Epithelial cell of proximal tubule (primary cell): ENCODE measurements at regions not wholly inside any gene's neighbourhood (a gene's known extent, or its start where the extent isn't known, plus 50 kb on each side); places are given as distances from the start of the nearest gene placed in this dataset.

Source experiments
- DNase-seq: peaks from one replicate; pipeline ENCODE4 v3.0.0-alpha.2; 2011; ENCODE audit warnings: low read depth
- H3K4me3 ChIP-seq: 2 replicates; pipeline ENCODE4 v1.5.1; 2011; ENCODE audit warnings: low read depth, mild to moderate bottlenecking, low read length
- TF ChIP-seq, protein P1 (sequence below): conservative IDR thresholded peaks from 2 replicates; pipeline ENCODE4 v1.5.1; 2012; ENCODE audit warnings: low read depth, mild to moderate bottlenecking, low read length

DNA sequence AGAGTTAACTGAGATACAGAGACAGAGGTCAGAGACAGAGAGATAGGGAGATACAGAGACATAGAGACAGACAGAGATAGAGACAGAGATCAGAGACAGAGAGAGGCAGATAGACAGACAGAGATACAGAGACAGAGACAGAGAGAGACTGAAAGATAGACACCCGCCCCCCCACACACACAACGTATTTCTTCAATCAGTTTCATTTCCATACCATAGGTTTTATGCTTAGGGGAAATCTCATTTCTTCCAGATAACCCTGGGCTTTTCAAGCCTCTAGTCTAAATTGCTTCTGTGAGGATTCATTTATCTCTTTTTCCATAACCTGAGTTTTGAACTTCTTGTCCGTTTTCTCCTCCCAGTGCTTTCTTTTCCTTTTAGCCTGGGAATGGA is 94.6 kb downstream of the CD8B2 start:
- TF ChIP-seq, protein P1, sequence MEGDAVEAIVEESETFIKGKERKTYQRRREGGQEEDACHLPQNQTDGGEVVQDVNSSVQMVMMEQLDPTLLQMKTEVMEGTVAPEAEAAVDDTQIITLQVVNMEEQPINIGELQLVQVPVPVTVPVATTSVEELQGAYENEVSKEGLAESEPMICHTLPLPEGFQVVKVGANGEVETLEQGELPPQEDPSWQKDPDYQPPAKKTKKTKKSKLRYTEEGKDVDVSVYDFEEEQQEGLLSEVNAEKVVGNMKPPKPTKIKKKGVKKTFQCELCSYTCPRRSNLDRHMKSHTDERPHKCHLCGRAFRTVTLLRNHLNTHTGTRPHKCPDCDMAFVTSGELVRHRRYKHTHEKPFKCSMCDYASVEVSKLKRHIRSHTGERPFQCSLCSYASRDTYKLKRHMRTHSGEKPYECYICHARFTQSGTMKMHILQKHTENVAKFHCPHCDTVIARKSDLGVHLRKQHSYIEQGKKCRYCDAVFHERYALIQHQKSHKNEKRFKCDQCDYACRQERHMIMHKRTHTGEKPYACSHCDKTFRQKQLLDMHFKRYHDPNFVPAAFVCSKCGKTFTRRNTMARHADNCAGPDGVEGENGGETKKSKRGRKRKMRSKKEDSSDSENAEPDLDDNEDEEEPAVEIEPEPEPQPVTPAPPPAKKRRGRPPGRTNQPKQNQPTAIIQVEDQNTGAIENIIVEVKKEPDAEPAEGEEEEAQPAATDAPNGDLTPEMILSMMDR: no peak
- DNase-seq: no peak
- H3K4me3 ChIP-seq: peak overlapping the region; percentile 41

DNA sequence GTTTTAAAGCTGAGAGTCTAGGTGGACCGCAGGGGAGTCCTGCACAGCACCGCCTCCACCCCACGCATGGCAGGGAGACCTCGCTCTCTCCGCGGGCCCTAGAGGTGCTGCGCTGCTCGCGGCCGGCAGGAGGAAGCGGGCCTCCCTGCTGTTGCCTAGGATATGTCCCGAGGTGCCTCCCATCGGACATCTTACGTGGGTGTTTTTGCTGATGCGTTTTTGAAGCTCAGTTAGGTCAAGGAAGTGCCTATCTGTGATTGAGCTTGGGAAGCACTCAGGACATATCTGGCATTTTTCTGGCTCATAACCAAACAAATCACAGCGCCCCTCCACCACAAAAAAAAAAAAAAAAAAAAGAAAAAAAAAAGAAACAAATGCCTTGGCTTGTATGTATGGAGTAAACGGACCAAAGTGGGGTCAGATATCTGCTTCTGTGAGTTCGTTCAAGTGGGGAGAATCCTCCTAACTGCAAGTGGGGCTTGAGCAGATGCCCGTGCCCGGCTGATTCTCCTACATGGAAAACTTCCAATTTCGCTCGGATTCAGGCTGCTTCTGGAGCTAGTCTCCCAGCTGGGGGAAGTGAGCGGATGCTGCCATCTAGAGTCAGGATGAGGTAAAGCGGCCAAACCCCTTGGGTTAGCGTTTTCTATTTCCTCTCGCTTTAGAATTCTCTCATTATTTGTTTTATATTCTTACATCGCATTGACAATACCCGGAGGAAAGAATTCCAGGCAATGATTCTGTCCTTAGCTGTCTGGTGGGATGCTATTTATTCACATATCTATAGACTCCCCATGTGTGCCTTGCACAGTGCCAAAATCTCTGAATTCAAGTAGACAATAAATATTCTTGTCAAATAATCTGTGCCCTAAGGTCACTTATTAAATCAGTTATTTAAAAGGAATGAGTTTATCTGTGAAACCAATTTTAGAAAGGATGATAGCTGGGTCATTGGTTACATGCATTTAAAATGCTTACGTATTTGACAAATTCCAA is 95.3 kb downstream of the CD8B2 start:
- peak; percentile 32 for DNase-seq
- peak overlapping the region; percentile 41 for H3K4me3 ChIP-seq
- TF ChIP-seq, protein P1: peak; percentile 96

DNA sequence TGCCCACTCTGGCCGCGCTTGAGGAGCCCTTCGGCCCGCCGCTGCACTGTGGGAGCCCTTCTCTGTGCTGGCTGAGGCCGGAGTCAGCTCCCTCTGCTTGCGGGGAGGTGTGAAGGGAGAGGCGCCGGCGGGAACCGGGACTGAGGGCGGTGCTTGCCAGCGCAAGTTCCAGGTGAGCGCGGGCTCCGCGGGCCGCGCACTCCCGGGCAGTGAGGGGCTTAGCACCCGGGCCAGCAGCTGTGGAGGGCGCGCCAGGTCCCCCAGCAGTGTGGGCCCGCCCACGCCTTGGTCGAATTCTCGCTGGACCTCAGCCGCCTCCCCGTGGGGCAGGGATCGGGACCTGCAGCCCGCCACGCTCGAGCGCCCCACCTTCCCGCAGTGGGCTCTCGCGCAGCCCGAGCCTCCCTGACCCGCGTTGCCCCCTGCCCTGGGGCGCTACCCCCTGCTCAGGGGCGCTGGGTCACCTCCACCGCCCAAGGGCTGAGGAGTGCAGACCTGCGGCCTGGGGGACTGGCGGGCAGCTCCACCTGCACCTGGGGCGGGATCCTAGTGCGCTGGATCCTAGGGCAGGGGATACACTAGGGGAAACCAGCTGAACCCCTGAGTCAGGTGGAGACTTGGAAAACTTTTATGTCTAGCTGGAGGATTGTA is 97.3 kb downstream of the CD8B2 start:
- DNase-seq: no peak
- no peak overlapping the region for H3K4me3 ChIP-seq
- TF ChIP-seq, protein P1: no peak

DNA sequence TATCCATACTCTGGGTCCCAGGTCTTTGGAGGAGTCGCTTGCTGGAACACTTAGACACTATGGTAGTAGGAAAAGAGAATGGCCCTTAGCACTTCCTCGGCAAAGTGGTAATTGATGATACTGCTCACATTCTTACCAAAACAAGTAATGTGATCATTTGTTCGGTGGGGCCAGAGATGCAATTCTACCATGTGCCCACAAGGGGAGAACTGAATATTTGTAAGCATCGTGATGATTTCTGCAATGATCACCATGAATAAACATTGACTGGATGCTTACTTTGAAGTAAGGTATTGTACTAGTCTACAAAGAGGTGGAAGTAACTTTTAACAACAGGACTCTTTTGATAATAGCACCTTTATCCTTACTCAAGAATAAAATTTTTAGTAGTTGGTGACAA is 109.7 kb downstream of the CD8B2 start:
- TF ChIP-seq, protein P1: peak; percentile 53
- no peak overlapping the region for H3K4me3 ChIP-seq
- no peak for DNase-seq

DNA sequence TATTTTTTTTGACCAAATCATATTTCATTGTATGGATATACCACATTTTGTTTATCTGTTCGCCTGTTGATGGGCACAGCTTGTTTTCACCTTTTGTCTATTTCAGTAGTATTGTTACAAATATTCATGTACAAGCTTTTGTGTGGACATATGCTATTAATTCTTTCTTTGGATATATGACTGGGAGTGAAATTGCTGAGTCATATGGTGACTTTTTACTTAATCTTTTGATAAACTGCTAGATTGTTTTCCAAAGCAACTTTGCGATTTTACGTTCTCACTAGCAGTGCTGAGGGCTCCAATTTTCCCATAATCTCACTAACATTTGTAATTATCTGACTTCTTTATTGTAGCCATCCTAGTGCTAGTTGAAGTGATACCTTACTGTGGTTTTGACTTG is 112.4 kb downstream of the CD8B2 start:
- TF ChIP-seq, protein P1: no peak
- no peak for DNase-seq
- no peak overlapping the region for H3K4me3 ChIP-seq

DNA sequence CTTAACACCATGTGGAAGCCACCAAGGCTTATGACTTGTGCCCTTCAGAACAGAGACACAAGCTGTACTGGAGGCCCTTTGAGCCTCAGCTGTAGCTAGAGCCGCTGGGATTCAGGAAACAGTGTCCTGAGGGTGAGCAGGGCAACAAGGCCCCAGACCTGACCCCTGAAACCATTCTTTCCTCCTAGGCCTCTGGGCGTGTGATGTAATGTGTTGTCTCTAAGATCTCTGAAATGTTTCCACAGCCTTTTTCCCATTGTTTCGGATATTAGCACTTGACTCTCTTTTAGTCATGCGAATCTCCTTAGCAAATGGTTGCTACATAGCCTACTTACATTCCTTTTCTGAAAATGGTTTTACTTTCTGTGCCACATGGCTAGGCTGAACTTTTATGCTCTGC is 114.9 kb downstream of the CD8B2 start:
- no peak overlapping the region for H3K4me3 ChIP-seq
- TF ChIP-seq, protein P1: no peak
- DNase-seq: no peak
